Activated CD4-positive, alpha-beta T cell treated with anti-CD3 and anti-CD28 coated beads, Interleukin-2, amount 10 ng/mL, durations not matched to agents 24 days and 14 days (primary cell): ENCODE measurements at regions not wholly inside any gene's neighbourhood (a gene's known extent, or its start where the extent isn't known, plus 50 kb on each side); places are given as distances from the start of the nearest gene placed in this dataset.

Source experiments
- DNase-seq: peaks from one replicate; pipeline ENCODE4 v3.0.0; 2022
- H3K27ac Mint-ChIP-seq: one replicate; pipeline ENCODE4 v1.8.0; 2022; ENCODE audit warnings: mild to moderate bottlenecking, mixed read lengths
- H3K27me3 Mint-ChIP-seq: one replicate; pipeline ENCODE4 v1.8.0; 2022; ENCODE audit warnings: mixed read lengths
- H3K36me3 Mint-ChIP-seq: one replicate; pipeline ENCODE4 v1.8.0; 2022; ENCODE audit warnings: low read depth, mild to moderate bottlenecking, mixed read lengths
- H3K4me1 Mint-ChIP-seq: one replicate; pipeline ENCODE4 v1.8.0; 2021; ENCODE audit warnings: mixed read lengths
- H3K4me3 Mint-ChIP-seq: one replicate; pipeline ENCODE4 v1.8.0; 2022; ENCODE audit warnings: mild to moderate bottlenecking, moderate library complexity, mixed read lengths
- H3K9me3 Mint-ChIP-seq: one replicate; pipeline ENCODE4 v1.8.0; 2021; ENCODE audit warnings: mixed read lengths
- intact Hi-C: fragments of 100-400 bp; cut with micrococcal nuclease; formaldehyde crosslinking; loops from one replicate; pipeline ENCODE4 v1.15.1; 2023

- Mint-ChIP-seq H3K9me3 (no peaks in the 10 kb centered on the region), H3K27ac (no peak overlapping the region)
Measured at GRCh38 chr6:92593201-92593600, 826.2 kb downstream of the EPHA7 start.

GRCh38 chr6:92589996-92590395 lies 829.4 kb downstream of the EPHA7 start:
- H3K27ac Mint-ChIP-seq, result no peak overlapping the region
- H3K4me3 Mint-ChIP-seq, result no peak overlapping the region
- H3K36me3 Mint-ChIP-seq, result no peaks in the 10 kb centered on the region
- intact Hi-C loops, result no loop called here
- no peak for DNase-seq
- H3K4me1 Mint-ChIP-seq, result no peaks in the 10 kb centered on the region
- no peaks in the 10 kb centered on the region for H3K27me3 Mint-ChIP-seq
- H3K9me3 Mint-ChIP-seq, result no peaks in the 10 kb centered on the region

More at GRCh38 chr6:92593201-92593600, 826.2 kb downstream of the EPHA7 start:
- no peaks in the 10 kb centered on the region for H3K36me3 Mint-ChIP-seq
- H3K4me3 Mint-ChIP-seq, result no peak overlapping the region
- H3K27me3 Mint-ChIP-seq, result no peaks in the 10 kb centered on the region
- DNase-seq, result no peak
- no peaks in the 10 kb centered on the region for H3K4me1 Mint-ChIP-seq
- intact Hi-C loops, result no loop called here

- H3K9me3 Mint-ChIP-seq, result no peaks in the 10 kb centered on the region
- no peak overlapping the region for H3K27ac Mint-ChIP-seq
- intact Hi-C loops, result no loop called here
- H3K36me3 Mint-ChIP-seq, result no peaks in the 10 kb centered on the region
- H3K27me3 Mint-ChIP-seq, result no peaks in the 10 kb centered on the region
- DNase-seq, result no peak
- H3K4me3 Mint-ChIP-seq, result no peak overlapping the region
- no peaks in the 10 kb centered on the region for H3K4me1 Mint-ChIP-seq
Measured at GRCh38 chr6:92588148-92588547, 831.2 kb downstream of the EPHA7 start.

GRCh38 chr6:92587525-92587924 lies 831.8 kb downstream of the EPHA7 start:
- no peaks in the 10 kb centered on the region for H3K36me3 Mint-ChIP-seq
- H3K27me3 Mint-ChIP-seq, result no peaks in the 10 kb centered on the region
- intact Hi-C loops, result no loop called here
- H3K4me1 Mint-ChIP-seq, result no peaks in the 10 kb centered on the region
- H3K4me3 Mint-ChIP-seq, result no peak overlapping the region
- H3K27ac Mint-ChIP-seq, result no peak overlapping the region
- no peaks in the 10 kb centered on the region for H3K9me3 Mint-ChIP-seq
- DNase-seq, result no peak

GRCh38 chr6:92586236-92586977 lies 833.0 kb downstream of the EPHA7 start:
- Mint-ChIP-seq H3K27ac (no peak overlapping the region), H3K9me3 (no peaks in the 10 kb centered on the region), H3K4me3 (no peak overlapping the region), H3K27me3 (no peaks in the 10 kb centered on the region), H3K36me3 (no peaks in the 10 kb centered on the region), H3K4me1 (no peaks in the 10 kb centered on the region)
- DNase-seq, result no peak
- intact Hi-C loops, result no loop called here

- Mint-ChIP-seq H3K4me3 (no peak overlapping the region), H3K36me3 (no peaks in the 10 kb centered on the region), H3K27me3 (no peaks in the 10 kb centered on the region), H3K9me3 (peaks cover 5% of the 10 kb centered on the region), H3K27ac (no peak overlapping the region), H3K4me1 (no peaks in the 10 kb centered on the region)
- DNase-seq, result no peak
- intact Hi-C loops, result no loop called here
Measured at GRCh38 chr6:92582211-92582610, 837.1 kb downstream of the EPHA7 start.

- intact Hi-C loops, result no loop called here
- H3K27me3 Mint-ChIP-seq, result no peaks in the 10 kb centered on the region
- no peak overlapping the region for H3K27ac Mint-ChIP-seq
- DNase-seq, result no peak
- H3K9me3 Mint-ChIP-seq, result peaks cover 5% of the 10 kb centered on the region
- H3K36me3 Mint-ChIP-seq, result no peaks in the 10 kb centered on the region
- H3K4me3 Mint-ChIP-seq, result no peak overlapping the region
- H3K4me1 Mint-ChIP-seq, result no peaks in the 10 kb centered on the region
Measured at GRCh38 chr6:92577077-92577719, 842.2 kb downstream of the EPHA7 start.

- Mint-ChIP-seq H3K27ac (no peak overlapping the region), H3K27me3 (no peaks in the 10 kb centered on the region), H3K4me3 (no peak overlapping the region), H3K36me3 (no peaks in the 10 kb centered on the region), H3K9me3 (peaks cover 2% of the 10 kb centered on the region), H3K4me1 (no peaks in the 10 kb centered on the region)
- no peak for DNase-seq
- intact Hi-C loops, result no loop called here
Measured at GRCh38 chr6:92568541-92568940, 850.8 kb downstream of the EPHA7 start.

- no peaks in the 10 kb centered on the region for H3K36me3 Mint-ChIP-seq
- H3K27ac Mint-ChIP-seq, result no peak overlapping the region
- no peak for DNase-seq
- peaks cover 4% of the 10 kb centered on the region for H3K9me3 Mint-ChIP-seq
- H3K27me3 Mint-ChIP-seq, result no peaks in the 10 kb centered on the region
- H3K4me3 Mint-ChIP-seq, result no peak overlapping the region
- no peaks in the 10 kb centered on the region for H3K4me1 Mint-ChIP-seq
- intact Hi-C loops, result no loop called here
Measured at GRCh38 chr6:92566632-92567031, 852.7 kb downstream of the EPHA7 start.

- intact Hi-C loops, result no loop called here
Measured at GRCh38 chr6:92564376-92564775, 855.0 kb downstream of the EPHA7 start.

GRCh38 chr6:92559611-92560010 lies 859.7 kb downstream of the EPHA7 start:
- intact Hi-C loops, result no loop called here
- H3K27me3 Mint-ChIP-seq, result no peaks in the 10 kb centered on the region
- H3K9me3 Mint-ChIP-seq, result peaks cover 4% of the 10 kb centered on the region
- no peak overlapping the region for H3K4me3 Mint-ChIP-seq
- H3K27ac Mint-ChIP-seq, result no peak overlapping the region
- H3K36me3 Mint-ChIP-seq, result no peaks in the 10 kb centered on the region
- H3K4me1 Mint-ChIP-seq, result no peaks in the 10 kb centered on the region
- no peak for DNase-seq

More at GRCh38 chr6:92564376-92564775, 855.0 kb downstream of the EPHA7 start:
- no peaks in the 10 kb centered on the region for H3K4me1 Mint-ChIP-seq
- H3K4me3 Mint-ChIP-seq, result no peak overlapping the region
- no peak overlapping the region for H3K27ac Mint-ChIP-seq
- H3K27me3 Mint-ChIP-seq, result no peaks in the 10 kb centered on the region
- H3K36me3 Mint-ChIP-seq, result no peaks in the 10 kb centered on the region
- DNase-seq, result no peak
- H3K9me3 Mint-ChIP-seq, result peaks cover 4% of the 10 kb centered on the region

- no peak for DNase-seq
- no peak overlapping the region for H3K4me3 Mint-ChIP-seq
- H3K27ac Mint-ChIP-seq, result no peak overlapping the region
- no peaks in the 10 kb centered on the region for H3K36me3 Mint-ChIP-seq
- no peaks in the 10 kb centered on the region for H3K4me1 Mint-ChIP-seq
- no peaks in the 10 kb centered on the region for H3K27me3 Mint-ChIP-seq
- H3K9me3 Mint-ChIP-seq, result peaks cover 4% of the 10 kb centered on the region
- intact Hi-C loops, result no loop called here
Measured at GRCh38 chr6:92559003-92559402, 860.4 kb downstream of the EPHA7 start.

- no peaks in the 10 kb centered on the region for H3K4me1 Mint-ChIP-seq
- H3K36me3 Mint-ChIP-seq, result no peaks in the 10 kb centered on the region
- no peaks in the 10 kb centered on the region for H3K27me3 Mint-ChIP-seq
- intact Hi-C loops, result no loop called here
- H3K4me3 Mint-ChIP-seq, result no peak overlapping the region
- no peaks in the 10 kb centered on the region for H3K9me3 Mint-ChIP-seq
- no peak for DNase-seq
- H3K27ac Mint-ChIP-seq, result no peak overlapping the region
Measured at GRCh38 chr6:92550501-92550900, 868.9 kb downstream of the EPHA7 start.

GRCh38 chr6:92545861-92546260 lies 873.5 kb downstream of the EPHA7 start:
- DNase-seq, result no peak

More at GRCh38 chr6:92545861-92546260, 873.5 kb downstream of the EPHA7 start:
- intact Hi-C loops, result no loop called here
- H3K27me3 Mint-ChIP-seq, result no peaks in the 10 kb centered on the region
- H3K9me3 Mint-ChIP-seq, result no peaks in the 10 kb centered on the region
- no peaks in the 10 kb centered on the region for H3K36me3 Mint-ChIP-seq
- H3K4me3 Mint-ChIP-seq, result no peak overlapping the region
- no peak overlapping the region for H3K27ac Mint-ChIP-seq
- H3K4me1 Mint-ChIP-seq, result no peaks in the 10 kb centered on the region
